GM21447 (cell line): ENCODE measurements at regions not wholly inside any gene's neighbourhood (a gene's known extent, or its start where the extent isn't known, plus 50 kb on each side); places are given as distances from the start of the nearest gene placed in this dataset.
"Not testable (repeated sequence)": the region's sequence is repeated elsewhere in the genome, so short reads cannot be mapped to it uniquely, and the experiment has no call there.

Experiments used
- ATAC-seq: cut with Tn5 transposase; IDR thresholded peaks from one replicate; pipeline ENCODE4 v1.9.1; 2021; ENCODE audit not compliant: unreplicated experiment

GRCh38 chr1:98575955-98576354 is 85.6 kb upstream of the SNX7 start:
- ATAC-seq, result no peak

DNA sequence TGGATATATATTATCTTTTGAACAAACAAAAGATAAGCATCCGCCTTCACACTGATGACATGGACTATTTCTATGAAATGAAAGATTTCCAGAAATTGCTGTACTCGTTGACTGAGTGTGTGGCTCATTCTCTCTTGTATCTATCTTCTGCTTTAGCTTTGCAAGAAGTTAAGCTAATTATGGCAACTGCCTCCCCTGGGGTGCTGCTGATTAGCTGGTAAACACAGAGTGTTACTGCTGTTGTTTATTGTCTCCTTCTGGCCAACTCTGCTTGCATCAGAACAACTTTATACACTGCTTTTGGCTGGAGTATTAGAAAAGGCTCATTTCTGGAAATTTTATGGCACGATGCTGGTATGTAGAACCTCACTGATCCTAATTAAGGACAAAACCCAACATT is 95.6 kb upstream of the SNX7 start:
- ATAC-seq, result no peak

GRCh38 chr1:98559291-98559690 is 102.2 kb upstream of the SNX7 start:
- no peak for ATAC-seq

GRCh38 chr1:98557895-98558294 is 103.6 kb upstream of the SNX7 start:
- ATAC-seq, result no peak

GRCh38 chr1:98556521-98557158 is 104.9 kb upstream of the SNX7 start:
- ATAC-seq, result no peak

DNA sequence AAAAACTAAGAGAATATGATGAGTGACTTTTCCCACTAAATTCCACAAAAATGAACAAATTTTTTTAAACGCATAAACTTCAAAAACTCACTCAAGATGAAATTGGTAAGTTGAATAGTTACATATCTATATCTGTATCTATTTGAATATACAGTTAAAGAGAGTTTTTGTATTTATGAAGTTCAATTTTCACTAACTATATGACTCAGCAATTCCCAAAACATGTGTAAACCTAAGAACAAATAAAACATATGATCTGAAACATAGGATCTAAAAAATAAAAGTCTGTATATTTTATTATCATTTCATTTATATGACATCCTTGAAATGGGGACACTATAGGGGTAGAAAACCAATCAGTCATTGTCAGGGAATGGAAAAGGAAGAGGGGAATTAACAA is 105.7 kb upstream of the SNX7 start:
- ATAC-seq, result no peak

DNA sequence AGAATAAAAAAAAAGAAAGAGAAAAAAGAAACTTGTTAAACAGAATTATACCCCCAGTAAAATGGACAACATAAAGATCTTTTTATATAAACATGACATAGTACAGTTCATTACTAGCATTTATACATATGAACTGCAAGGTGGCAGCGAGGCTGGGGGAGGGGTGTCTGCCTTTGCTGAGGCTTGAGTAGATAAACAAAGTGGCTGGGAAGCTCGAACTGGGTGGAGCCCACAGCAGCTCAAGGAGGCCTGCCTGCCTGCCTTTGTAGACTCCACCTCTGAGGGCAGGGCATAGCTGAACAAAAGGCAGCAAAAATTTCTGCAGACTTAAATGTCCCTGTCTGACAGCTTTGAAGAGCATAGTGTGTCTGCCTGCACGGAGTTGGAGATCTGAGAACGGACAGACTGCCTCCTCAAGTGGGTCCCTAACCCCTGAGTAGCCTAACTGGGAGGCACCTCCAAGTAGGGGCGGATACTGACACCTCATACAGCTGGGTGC is 108.9 kb upstream of the SNX7 start:
- not testable (repeated sequence) for ATAC-seq

DNA sequence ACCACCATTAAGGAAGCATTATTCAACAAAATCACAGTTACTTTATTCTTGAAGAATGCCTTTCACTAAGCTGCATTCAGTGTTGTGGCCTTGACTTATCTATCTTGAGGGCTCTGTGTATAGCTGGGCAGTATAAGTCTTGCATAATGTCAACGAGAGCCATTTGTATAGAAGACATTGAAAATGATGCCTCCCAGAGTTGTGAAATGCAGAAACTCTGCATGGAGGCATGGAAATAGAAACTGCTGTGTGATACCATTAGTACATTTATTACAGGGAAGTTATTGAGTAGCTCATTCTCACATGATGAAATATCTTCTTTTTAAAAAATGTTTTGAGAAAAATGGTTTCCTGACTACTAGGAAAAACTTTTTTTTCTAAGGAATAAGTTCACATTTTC is 111.4 kb upstream of the SNX7 start:
- ATAC-seq, result no peak

- ATAC-seq, result no peak
Observed at GRCh38 chr1:98546319-98546718, 115.2 kb upstream of the SNX7 start.

- no peak for ATAC-seq
Observed at GRCh38 chr1:98538106-98538505, 123.4 kb upstream of the SNX7 start.

DNA sequence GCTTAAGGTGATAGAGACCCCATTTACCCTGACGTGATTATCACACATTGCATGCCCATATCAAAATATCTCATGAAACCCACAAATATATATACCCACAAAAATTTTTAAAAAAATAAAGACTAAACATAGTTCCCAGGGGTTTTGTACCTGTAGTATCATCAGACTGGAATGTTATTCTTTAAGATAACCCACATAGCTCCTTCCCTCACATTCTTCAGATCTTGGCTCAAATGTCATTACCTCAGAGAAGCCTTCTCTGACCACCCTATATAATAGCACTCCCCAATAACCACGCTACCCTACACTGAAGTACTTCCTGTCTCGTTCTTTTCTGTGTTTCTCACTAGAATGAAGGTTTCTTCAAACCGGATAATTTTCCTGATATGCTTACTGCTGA is 138.3 kb upstream of the SNX7 start:
- no peak for ATAC-seq

DNA sequence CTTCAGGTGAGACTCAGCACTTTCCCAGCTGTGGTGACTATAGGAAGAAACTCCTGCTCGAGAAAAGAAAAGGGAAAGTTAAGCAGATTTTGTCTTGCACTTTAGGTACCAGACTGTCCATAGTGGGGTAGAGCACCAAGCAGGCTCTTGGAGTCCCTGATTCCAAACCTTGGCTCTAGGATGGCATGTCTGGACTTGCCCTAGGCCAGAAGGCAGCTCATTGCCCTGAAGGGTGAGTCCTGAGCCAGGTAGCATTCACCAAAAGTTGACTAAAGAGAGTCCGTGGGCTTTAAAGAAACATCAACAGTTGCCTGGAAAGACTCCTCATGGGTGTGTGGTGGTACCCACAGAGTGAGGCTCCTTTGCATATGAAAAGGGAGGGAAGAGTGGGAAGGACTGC is 145.2 kb upstream of the SNX7 start:
- no peak for ATAC-seq

DNA sequence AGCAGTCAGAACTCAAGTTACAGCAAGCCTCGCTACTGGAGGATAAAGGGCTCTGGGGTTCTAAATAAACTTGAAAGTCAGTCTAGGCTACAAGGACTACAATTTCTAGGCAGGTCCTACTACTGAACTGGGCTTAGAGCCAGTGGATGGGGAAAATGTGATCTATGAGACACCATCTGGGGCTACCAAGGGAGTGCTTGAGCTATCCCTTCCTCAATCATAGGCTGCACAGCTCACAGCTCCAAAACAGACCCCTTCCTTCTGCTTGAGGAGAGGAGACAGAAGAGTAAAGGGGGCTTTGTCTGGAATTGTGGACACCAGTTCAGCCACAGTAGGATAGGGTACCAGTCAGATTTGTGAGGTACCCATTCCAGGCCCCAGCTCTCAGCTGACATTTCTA is 145.8 kb upstream of the SNX7 start:
- no peak for ATAC-seq

DNA sequence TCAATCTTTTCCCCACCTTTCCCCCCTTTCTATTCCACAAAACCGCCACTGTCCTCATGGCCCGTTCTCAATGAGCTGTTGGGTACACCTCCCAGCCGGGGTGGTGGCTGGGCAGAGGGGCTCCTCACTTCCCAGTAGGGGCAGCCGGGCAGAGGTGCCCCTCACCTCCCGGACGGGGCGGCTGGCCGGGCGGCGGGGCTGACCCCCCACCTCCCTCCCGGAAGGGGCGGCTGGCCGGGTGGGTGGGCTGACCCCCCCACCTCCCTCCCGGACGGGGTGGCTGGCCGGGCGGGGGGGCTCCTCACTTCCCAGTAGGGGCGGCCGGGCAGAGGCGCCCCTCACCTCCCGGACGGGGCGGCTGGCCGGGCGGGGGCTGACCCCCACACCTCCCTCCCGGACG is 149.3 kb upstream of the SNX7 start:
- ATAC-seq, result not testable (repeated sequence)

- ATAC-seq, result no peak
Observed at GRCh38 chr1:98503771-98504170, 157.8 kb upstream of the SNX7 start.

DNA sequence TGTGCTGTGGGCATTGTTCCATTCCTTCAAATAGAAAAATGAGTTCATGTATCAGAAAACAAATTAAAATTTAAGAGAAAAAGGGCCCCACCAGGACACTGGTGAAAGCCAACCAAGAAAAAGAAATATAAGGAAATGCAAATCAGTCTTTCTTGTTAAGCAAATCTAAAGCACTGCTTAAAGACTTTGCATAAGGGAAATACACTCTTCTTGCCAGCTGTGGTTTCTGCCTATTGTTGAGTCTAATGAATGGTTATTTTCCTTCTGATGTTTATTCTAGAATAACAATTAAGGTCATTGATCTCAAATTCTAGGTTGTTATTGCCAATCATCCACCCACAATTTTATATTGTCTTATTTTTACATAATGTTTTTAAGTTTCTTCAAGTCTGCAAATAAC is 158.6 kb upstream of the SNX7 start:
- no peak for ATAC-seq

GRCh38 chr1:98500324-98500723 is 161.2 kb upstream of the SNX7 start:
- no peak for ATAC-seq

DNA sequence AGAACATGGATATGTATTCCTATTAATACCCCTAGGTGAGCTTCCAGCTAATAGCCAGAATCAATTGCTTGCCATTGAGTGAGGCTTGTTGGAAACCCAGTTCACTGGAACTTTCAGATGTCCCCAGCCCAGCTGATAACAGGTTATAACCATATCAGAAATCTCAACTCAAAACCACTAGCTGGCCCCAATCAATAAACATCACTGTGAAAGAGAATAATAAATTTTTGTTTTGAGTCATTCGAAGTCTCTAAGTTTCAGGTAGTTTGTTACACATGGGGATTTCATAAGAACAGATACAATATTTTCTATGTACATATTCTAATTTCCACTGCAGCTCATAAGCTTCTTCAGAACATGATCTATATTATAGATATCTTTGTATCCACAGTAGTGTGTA is 162.9 kb upstream of the SNX7 start:
- ATAC-seq, result no peak

- no peak for ATAC-seq
Observed at GRCh38 chr1:98497497-98497896, 164.0 kb upstream of the SNX7 start.

- no peak for ATAC-seq
Observed at GRCh38 chr1:98496256-98496995, 165.1 kb upstream of the SNX7 start.

- ATAC-seq, result no peak
Observed at GRCh38 chr1:98493469-98493868, 168.1 kb upstream of the SNX7 start.

- ATAC-seq, result no peak
Observed at GRCh38 chr1:98490099-98490498, 171.4 kb upstream of the SNX7 start.

GRCh38 chr1:98487620-98488019 is 173.9 kb upstream of the SNX7 start:
- ATAC-seq, result no peak
